HepG2 (cell line): ENCODE measurements at regions not wholly inside any gene's neighbourhood (a gene's known extent, or its start where the extent isn't known, plus 50 kb on each side); places are given as distances from the start of the nearest gene placed in this dataset.

ENCODE experiments used
- ATAC-seq: fragments of 200-7000 bp; cut with Tn5 transposase; 3 replicates; pipeline ENCODE4 v1.9.1; 2020; ENCODE audit warnings: mild to moderate bottlenecking, moderate library complexity
- BruUV-seq: library from RNA; stranded (reverse); fragments of 400-500 nt; replicated peaks from 2 replicates; lab custom pipeline; 2021; lab: Mats Ljungman, UMichigan
- CTCF ChIA-PET: fragments of 300-600 bp; formaldehyde crosslinking; extraction: SDS; loops from one replicate; lab custom pipeline; 2021; ENCODE audit warnings: low total read pairs, inconsistent platforms, low intra/inter-chr PET ratio; lab: Yijun Ruan, JAX
- POLR2A ChIA-PET: fragments of 350-600 bp; sonication (Branson Sonifier 250); formaldehyde crosslinking; loops from one replicate; lab custom pipeline; 2020; ENCODE audit warnings: antibody characterized with exemption, inconsistent platforms; lab: Yijun Ruan, JAX
- DNase-seq: peaks from one replicate; pipeline ENCODE4 v3.0.0-alpha.2; 2015; ENCODE audit warnings: low spot score
- FAIRE-seq: peaks from 3 replicates; lab custom pipeline; 2011; peaks lifted over from hg19 to GRCh38; lab: Jason Lieb, UNC
- H2AFZ ChIP-seq: one replicate; pipeline ENCODE4 v1.6.1; 2011; ENCODE audit warnings: low read length, inconsistent platforms
- H3K27ac ChIP-seq: fragments of 300-600 bp; 3 replicates; pipeline ENCODE4 v1.8.0; 2011; ENCODE audit warnings: mixed run types, mild to moderate bottlenecking, mixed read lengths, low read length, inconsistent platforms; ENCODE audit not compliant: insufficient read depth; ENCODE audit errors: extremely low read length
- H3K27me3 ChIP-seq, 2 experiments: fragments of 200-600 bp in 1 of 2; 2 replicates in 1 of 2; 3 replicates in 1 of 2; pipeline versions ENCODE4 v1.6.0 to v1.8.0; 2011; ENCODE audit warnings: low read length in 2 of 2, mild to moderate bottlenecking in 2 of 2, moderate library complexity in 2 of 2, inconsistent platforms in 1 of 2; ENCODE audit not compliant: insufficient read depth in 2 of 2, control insufficient read depth in 1 of 2
- H3K36me3 ChIP-seq, 2 experiments: fragments of 200-600 bp in 1 of 2; replicated peaks in 1 of 2; 2 replicates in 1 of 2; 3 replicates in 1 of 2; pipeline versions ENCODE4 v1.5.1 to v1.8.0; 2011; ENCODE audit warnings: low read length in 2 of 2, inconsistent platforms in 1 of 2; ENCODE audit not compliant: insufficient read depth in 2 of 2, control insufficient read depth in 1 of 2
- H3K4me1 ChIP-seq: 2 replicates; pipeline ENCODE4 v1.5.1; 2012; ENCODE audit warnings: low read length, inconsistent platforms; ENCODE audit not compliant: insufficient read depth
- H3K4me2 ChIP-seq: 2 replicates; pipeline ENCODE4 v1.6.0; 2011; ENCODE audit warnings: low read depth, low read length, inconsistent platforms
- H3K4me3 ChIP-seq, 3 experiments: fragments of 200-600 bp in 1 of 3; sonication (generic), shearing (Covaris generic) in 1 of 3; replicated peaks in 1 of 3; 2 replicates each; pipeline ENCODE4 v1.5.1; 2011 to 2016; ENCODE audit warnings: low read length in 3 of 3, inconsistent platforms in 2 of 3, low read depth in 2 of 3, mild to moderate bottlenecking in 2 of 3, control low read depth in 1 of 3, mixed read lengths in 1 of 3; ENCODE audit not compliant: insufficient read depth in 1 of 3
- H3K79me2 ChIP-seq: one replicate; pipeline ENCODE4 v1.6.1; 2011; ENCODE audit warnings: low read length, inconsistent platforms; ENCODE audit not compliant: insufficient read depth
- H3K9ac ChIP-seq: 2 replicates; pipeline ENCODE4 v1.6.0; 2011; ENCODE audit warnings: mild to moderate bottlenecking, low read depth, low read length, inconsistent platforms; ENCODE audit not compliant: insufficient read depth
- H3K9me3 ChIP-seq: 2 replicates; pipeline ENCODE4 v1.5.1; 2012; ENCODE audit warnings: mild to moderate bottlenecking, low read length
- H4K20me1 ChIP-seq: 2 replicates; pipeline ENCODE4 v1.6.0; 2011; ENCODE audit warnings: inconsistent platforms, mild to moderate bottlenecking, low read length, moderate library complexity; ENCODE audit not compliant: insufficient read depth
- CENPX ChIP-seq: sonication (generic); formaldehyde crosslinking; IDR thresholded peaks from 2 replicates; pipeline ENCODE4 v1.9.0; 2021; ENCODE audit warnings: mild to moderate bottlenecking, missing genetic modification reagents, moderate library complexity
- EP300 ChIP-seq, 3 experiments: sonication (generic) in 1 of 3; formaldehyde crosslinking in 1 of 3; IDR thresholded peaks; 2 replicates each; pipeline versions ENCODE4 v1.5.1 to v1.6.1; 2011 to 2020; ENCODE audit warnings: low read depth in 2 of 3, low read length in 2 of 3, borderline replicate concordance in 1 of 3, improper control_type of control experiment in 1 of 3, mild to moderate bottlenecking in 1 of 3, missing genetic modification reagents in 1 of 3, moderate library complexity in 1 of 3
- HNF4A ChIP-seq: sonication (generic); formaldehyde crosslinking; IDR thresholded peaks from 2 replicates; pipeline ENCODE4 v1.4.0; 2020; ENCODE audit warnings: missing genetic modification reagents
- KDM6A ChIP-seq: IDR thresholded peaks from 2 replicates; pipeline ENCODE4 v1.6.1; 2016; ENCODE audit warnings: low read depth
- NR2F6 ChIP-seq, 2 experiments: IDR thresholded peaks; 2 replicates each; pipeline ENCODE4 v1.6.1; 2016; ENCODE audit warnings: antibody characterized with exemption in 1 of 2, mild to moderate bottlenecking in 1 of 2
- ZBTB42 ChIP-seq: sonication (generic); formaldehyde crosslinking; IDR thresholded peaks from 2 replicates; pipeline ENCODE4 v1.5.0; 2020; ENCODE audit warnings: mild to moderate bottlenecking, missing genetic modification reagents
- ZNF253 ChIP-seq: sonication (generic); formaldehyde crosslinking; IDR thresholded peaks from 2 replicates; pipeline ENCODE4 v1.8.0; 2022; ENCODE audit warnings: mild to moderate bottlenecking, missing genetic modification reagents, borderline replicate concordance
- ZNF616 ChIP-seq: sonication (generic); formaldehyde crosslinking; IDR thresholded peaks from 2 replicates; pipeline ENCODE4 v1.5.0; 2020; ENCODE audit warnings: low read depth, mild to moderate bottlenecking, missing genetic modification reagents
- WGBS: methylation state at CpG from one replicate; pipeline ENCODE4 v1.1.6; 2017; ENCODE audit warnings: low lambda C conversion rate; 5-methylcytosine and 5-hydroxymethylcytosine counted together
- in situ Hi-C: cut with HindIII; loops from 2 replicates; pipeline ENCODE4 v1.10.0; 2017; ENCODE audit warnings: low pct_unique_long_range_greater_than_20kb; ENCODE audit not compliant: extremely low pct_ligation_motif_present
- intact Hi-C: fragments of 100-400 bp; cut with micrococcal nuclease; formaldehyde crosslinking; loops from one replicate; pipeline ENCODE4 v1.10.0; 2022; ENCODE audit not compliant: unreplicated experiment
- TF ChIP-seq, protein P1 (sequence below): IDR thresholded peaks from 2 replicates; pipeline ENCODE4 v1.6.1; 2016
- TF ChIP-seq, protein P2 (sequence below): sonication (generic); formaldehyde crosslinking; IDR thresholded peaks from 2 replicates; pipeline ENCODE4 v1.8.0; 2022; ENCODE audit warnings: mild to moderate bottlenecking, missing genetic modification reagents, moderate library complexity
- TF ChIP-seq, protein P3 (sequence below): sonication (generic); formaldehyde crosslinking; IDR thresholded peaks from 2 replicates; pipeline ENCODE4 v1.8.0; 2022; ENCODE audit warnings: mild to moderate bottlenecking, missing genetic modification reagents, borderline replicate concordance
- TF ChIP-seq, protein P4 (sequence below): sonication (generic); formaldehyde crosslinking; conservative IDR thresholded peaks from 2 replicates; pipeline ENCODE4 v1.8.0; 2022; ENCODE audit warnings: low read depth, missing genetic modification reagents

DNA sequence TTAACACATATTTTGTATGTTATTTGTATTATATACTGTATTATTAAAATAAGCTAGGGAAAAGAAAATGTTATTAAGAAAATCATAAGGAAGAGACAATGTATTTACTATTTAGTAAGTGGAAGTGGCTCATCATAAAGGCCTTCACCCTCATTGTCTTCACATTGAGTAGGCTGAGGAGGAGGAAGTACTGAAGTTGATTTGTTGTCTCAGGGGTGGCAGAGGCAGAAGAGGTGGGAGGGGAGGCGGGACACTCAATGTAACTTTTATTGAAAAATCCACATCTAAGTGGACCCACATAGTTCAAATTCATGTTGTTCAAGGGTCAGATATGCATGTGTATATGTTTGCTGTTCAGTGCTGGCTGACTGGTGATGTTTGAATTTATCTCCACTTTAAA, 210.2 kb upstream of the CITED2 start:
- no TSS peak for BruUV-seq
- Histone ChIP-seq H3K4me2 (no peak overlapping the region), H4K20me1 (no peaks in the 10 kb centered on the region), H3K27ac (no peak overlapping the region), H3K4me1 (peaks cover 56% of the 10 kb centered on the region), H3K4me3 (no peak overlapping the region), H3K27me3 (no peaks in the 10 kb centered on the region), H3K36me3 (no peaks in the 10 kb centered on the region), H3K9me3 (no peaks in the 10 kb centered on the region), H3K79me2 (no peaks in the 10 kb centered on the region), H2AFZ (no peak overlapping the region), H3K9ac (no peak overlapping the region)
- ATAC-seq (no peak), DNase-seq (peak; percentile 25), FAIRE-seq (no peak)
- intact Hi-C loops (no loop called here), in situ Hi-C loops (no loop called here)
- WGBS = 52% methylated on average over 1 of the region's 1 CpG
- POLR2A ChIA-PET = no interaction called here
- TF ChIP-seq, protein P1, sequence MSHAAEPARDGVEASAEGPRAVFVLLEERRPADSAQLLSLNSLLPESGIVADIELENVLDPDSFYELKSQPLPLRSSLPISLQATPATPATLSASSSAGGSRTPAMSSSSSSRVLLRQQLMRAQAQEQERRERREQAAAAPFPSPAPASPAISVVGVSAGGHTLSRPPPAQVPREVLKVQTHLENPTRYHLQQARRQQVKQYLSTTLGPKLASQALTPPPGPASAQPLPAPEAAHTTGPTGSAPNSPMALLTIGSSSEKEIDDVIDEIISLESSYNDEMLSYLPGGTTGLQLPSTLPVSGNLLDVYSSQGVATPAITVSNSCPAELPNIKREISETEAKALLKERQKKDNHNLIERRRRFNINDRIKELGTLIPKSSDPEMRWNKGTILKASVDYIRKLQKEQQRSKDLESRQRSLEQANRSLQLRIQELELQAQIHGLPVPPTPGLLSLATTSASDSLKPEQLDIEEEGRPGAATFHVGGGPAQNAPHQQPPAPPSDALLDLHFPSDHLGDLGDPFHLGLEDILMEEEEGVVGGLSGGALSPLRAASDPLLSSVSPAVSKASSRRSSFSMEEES (CRISPR knock-in tag) = no peak
- TF ChIP-seq, protein P2, sequence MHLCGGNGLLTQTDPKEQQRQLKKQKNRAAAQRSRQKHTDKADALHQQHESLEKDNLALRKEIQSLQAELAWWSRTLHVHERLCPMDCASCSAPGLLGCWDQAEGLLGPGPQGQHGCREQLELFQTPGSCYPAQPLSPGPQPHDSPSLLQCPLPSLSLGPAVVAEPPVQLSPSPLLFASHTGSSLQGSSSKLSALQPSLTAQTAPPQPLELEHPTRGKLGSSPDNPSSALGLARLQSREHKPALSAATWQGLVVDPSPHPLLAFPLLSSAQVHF (CRISPR knock-in tag) = no peak
- no peak for TF ChIP-seq HNF4A
- TF ChIP-seq ZBTB42 (CRISPR knock-in tag) = no peak
- CTCF ChIA-PET = no interaction called here

DNA sequence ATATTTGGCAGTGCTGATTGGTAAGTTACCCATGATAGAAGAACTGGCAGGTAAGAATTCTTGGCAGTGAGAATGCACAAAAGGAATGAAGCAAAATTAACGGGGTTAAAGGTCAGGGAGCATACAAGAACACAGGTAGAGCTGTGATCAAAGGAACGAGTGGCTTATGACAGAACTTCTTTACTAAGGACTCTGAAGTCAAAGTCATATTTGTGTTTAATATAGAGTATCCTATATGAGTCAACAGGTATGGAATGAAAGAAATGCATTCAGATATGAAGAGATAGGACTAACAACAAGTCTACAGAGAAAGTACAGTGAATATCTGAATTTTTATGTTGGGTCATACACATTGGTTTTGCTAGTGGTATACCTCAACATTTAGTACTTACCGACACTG, 209.0 kb upstream of the CITED2 start:
- H3K79me2 ChIP-seq = no peaks in the 10 kb centered on the region
- in situ Hi-C loops = no loop called here
- H3K4me2 ChIP-seq = no peak overlapping the region
- H3K27ac ChIP-seq = no peak overlapping the region
- BruUV-seq = no TSS peak
- no peaks in the 10 kb centered on the region for H3K27me3 ChIP-seq
- peaks cover 44% of the 10 kb centered on the region for H3K4me1 ChIP-seq
- H2AFZ ChIP-seq = no peak overlapping the region
- CTCF ChIA-PET = no interaction called here
- no peaks in the 10 kb centered on the region for H3K9me3 ChIP-seq
- H3K4me3 ChIP-seq = no peak overlapping the region
- no peaks in the 10 kb centered on the region for H3K36me3 ChIP-seq
- no peak for ATAC-seq
- POLR2A ChIA-PET = no interaction called here
- intact Hi-C loops = no loop called here
- DNase-seq = peak; percentile 61
- 25% methylated on average over 3 of the region's 3 CpGs for WGBS
- H3K9ac ChIP-seq = no peak overlapping the region
- FAIRE-seq = no peak
- H4K20me1 ChIP-seq = no peaks in the 10 kb centered on the region
- TF ChIP-seq NR2F6 (IDR thresholded peaks at IDR 0.05) = no peak
- TF ChIP-seq NR2F6 (CRISPR knock-in tag; IDR thresholded peaks at IDR 0.05) = 0 out of 2 replicates have a peak, but pooled peaks have one; percentile 19
- TF ChIP-seq, protein P3, sequence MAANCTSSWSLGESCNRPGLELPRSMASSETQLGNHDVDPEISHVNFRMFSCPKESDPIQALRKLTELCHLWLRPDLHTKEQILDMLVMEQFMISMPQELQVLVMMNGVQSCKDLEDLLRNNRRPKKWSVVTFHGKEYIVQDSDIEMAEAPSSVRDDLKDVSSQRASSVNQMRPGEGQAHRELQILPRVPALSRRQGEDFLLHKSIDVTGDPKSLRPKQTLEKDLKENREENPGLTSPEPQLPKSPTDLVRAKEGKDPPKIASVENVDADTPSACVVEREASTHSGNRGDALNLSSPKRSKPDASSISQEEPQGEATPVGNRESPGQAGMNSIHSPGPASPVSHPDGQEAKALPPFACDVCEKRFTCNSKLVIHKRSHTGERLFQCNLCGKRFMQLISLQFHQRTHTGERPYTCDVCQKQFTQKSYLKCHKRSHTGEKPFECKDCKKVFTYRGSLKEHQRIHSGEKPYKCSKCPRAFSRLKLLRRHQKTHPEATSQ (CRISPR knock-in tag) = no peak
- no peak for TF ChIP-seq ZNF253 (CRISPR knock-in tag)
- TF ChIP-seq ZNF616 (CRISPR knock-in tag) = no peak
- TF ChIP-seq, protein P4, sequence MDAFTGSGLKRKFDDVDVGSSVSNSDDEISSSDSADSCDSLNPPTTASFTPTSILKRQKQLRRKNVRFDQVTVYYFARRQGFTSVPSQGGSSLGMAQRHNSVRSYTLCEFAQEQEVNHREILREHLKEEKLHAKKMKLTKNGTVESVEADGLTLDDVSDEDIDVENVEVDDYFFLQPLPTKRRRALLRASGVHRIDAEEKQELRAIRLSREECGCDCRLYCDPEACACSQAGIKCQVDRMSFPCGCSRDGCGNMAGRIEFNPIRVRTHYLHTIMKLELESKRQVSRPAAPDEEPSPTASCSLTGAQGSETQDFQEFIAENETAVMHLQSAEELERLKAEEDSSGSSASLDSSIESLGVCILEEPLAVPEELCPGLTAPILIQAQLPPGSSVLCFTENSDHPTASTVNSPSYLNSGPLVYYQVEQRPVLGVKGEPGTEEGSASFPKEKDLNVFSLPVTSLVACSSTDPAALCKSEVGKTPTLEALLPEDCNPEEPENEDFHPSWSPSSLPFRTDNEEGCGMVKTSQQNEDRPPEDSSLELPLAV (CRISPR knock-in tag) = no peak
- TF ChIP-seq EP300 (IDR thresholded peaks at IDR 0.05; ENCODE audit: low read depth in 2 of 2, low read length in 2 of 2) = 0 out of 4 replicates have a peak, but pooled peaks of 1 of the 2 experiments have one; percentile 18
- no peak for TF ChIP-seq EP300 (CRISPR knock-in tag; IDR thresholded peaks at IDR 0.05; ENCODE audit: borderline replicate concordance)
- TF ChIP-seq CENPX (CRISPR knock-in tag) = no peak
- no peak for TF ChIP-seq KDM6A (CRISPR knock-in tag)
